ENCODE measurements at regions not wholly inside any gene's neighbourhood (a gene's known extent, or its start where the extent isn't known, plus 50 kb on each side); places are given as distances from the start of the nearest gene placed in this dataset.

- Histone ChIP-seq H3K36me3 (no peaks in the 10 kb centered on the region), H3K4me1 (no peaks in the 10 kb centered on the region), H3K27ac (no peak overlapping the region), H3K27me3 (no peaks in the 10 kb centered on the region), H3K9me3 (no peaks in the 10 kb centered on the region), H3K4me3 (replicated peaks in 1 of 3) (no peak overlapping the region)
- DNase-seq, result no peak
- TF ChIP-seq CTCF (IDR thresholded peaks at IDR 0.05) (no peak), POLR2A (IDR thresholded peaks at IDR 0.05) (no peak)
- WGBS, 2 donors, result 73 to 77% methylated on average over 4 of the region's 4 CpGs
- intact Hi-C loops (cut with DNase I), result no loop called here
These were observed 137.5 kb upstream of the DAP start for GRCh38 chr5:10898514-10898913.

GRCh38 chr5:10896016-10896415 lies 135.0 kb upstream of the DAP start:
- Histone ChIP-seq H3K4me1 (no peaks in the 10 kb centered on the region), H3K27me3 (no peaks in the 10 kb centered on the region), H3K4me3 (replicated peaks in 1 of 3) (no peak overlapping the region), H3K27ac (no peak overlapping the region), H3K9me3 (no peaks in the 10 kb centered on the region), H3K36me3 (no peaks in the 10 kb centered on the region)
- intact Hi-C loops (cut with DNase I), result no loop called here
- 68 to 75% methylated on average over 1 of the region's 1 CpG for WGBS, 2 donors
- no peak for DNase-seq
- TF ChIP-seq CTCF (IDR thresholded peaks at IDR 0.05) (no peak), POLR2A (IDR thresholded peaks at IDR 0.05) (no peak)

- Histone ChIP-seq H3K27me3 (no peaks in the 10 kb centered on the region), H3K9me3 (no peaks in the 10 kb centered on the region), H3K27ac (no peak overlapping the region), H3K4me3 (replicated peaks in 1 of 3) (no peak overlapping the region), H3K4me1 (no peaks in the 10 kb centered on the region), H3K36me3 (no peaks in the 10 kb centered on the region)
- 70 to 76% methylated on average over 9 of the region's 9 CpGs for WGBS, 2 donors
- no peak for TF ChIP-seq POLR2A (IDR thresholded peaks at IDR 0.05)
- no peak for TF ChIP-seq CTCF (IDR thresholded peaks at IDR 0.05)
- intact Hi-C loops (cut with DNase I), result no loop called here
- DNase-seq, result no peak
These were observed 133.5 kb upstream of the DAP start for GRCh38 chr5:10894445-10895054.

- intact Hi-C loops (cut with DNase I), result no loop called here
- 87 to 90% methylated on average over 4 of the region's 4 CpGs for WGBS, 2 donors
- DNase-seq, result no peak
- no peaks in the 10 kb centered on the region for H3K36me3 ChIP-seq
- no peak overlapping the region for H3K4me3 ChIP-seq (replicated peaks in 1 of 3)
- no peak for TF ChIP-seq POLR2A (IDR thresholded peaks at IDR 0.05)
- no peak for TF ChIP-seq CTCF (IDR thresholded peaks at IDR 0.05)
- H3K4me1 ChIP-seq, result no peaks in the 10 kb centered on the region
- no peak overlapping the region for H3K27ac ChIP-seq
- H3K9me3 ChIP-seq, result no peaks in the 10 kb centered on the region
- H3K27me3 ChIP-seq, result no peaks in the 10 kb centered on the region
These were observed 131.8 kb upstream of the DAP start for GRCh38 chr5:10892911-10893215.

GRCh38 chr5:10892147-10892910 lies 131.3 kb upstream of the DAP start:
- Histone ChIP-seq H3K36me3 (no peaks in the 10 kb centered on the region), H3K27ac (no peak overlapping the region), H3K9me3 (no peaks in the 10 kb centered on the region), H3K27me3 (no peaks in the 10 kb centered on the region), H3K4me3 (replicated peaks in 1 of 3) (no peak overlapping the region), H3K4me1 (no peaks in the 10 kb centered on the region)
- WGBS, 2 donors, result 88% methylated on average over 5 of the region's 5 CpGs
- DNase-seq, result no peak
- intact Hi-C loops (cut with DNase I), result no loop called here
- TF ChIP-seq POLR2A (IDR thresholded peaks at IDR 0.05), result no peak
- TF ChIP-seq CTCF (IDR thresholded peaks at IDR 0.05), result no peak

All from thyroid gland (tissue), 4 donors.